Activated naive CD4-positive, alpha-beta T cell treated with anti-CD3 and anti-CD28 coated beads, Interleukin-2, amount 50 U/mL, for 16 hours (primary cell): ENCODE measurements at regions not wholly inside any gene's neighbourhood (a gene's known extent, or its start where the extent isn't known, plus 50 kb on each side); places are given as distances from the start of the nearest gene placed in this dataset.
"Not testable (repeated sequence)": the region's sequence is repeated elsewhere in the genome, so short reads cannot be mapped to it uniquely, and the experiment has no call there.

Experiments
- DNase-seq: peaks from one replicate; pipeline ENCODE4 v3.0.0-alpha.2; 2020

DNA sequence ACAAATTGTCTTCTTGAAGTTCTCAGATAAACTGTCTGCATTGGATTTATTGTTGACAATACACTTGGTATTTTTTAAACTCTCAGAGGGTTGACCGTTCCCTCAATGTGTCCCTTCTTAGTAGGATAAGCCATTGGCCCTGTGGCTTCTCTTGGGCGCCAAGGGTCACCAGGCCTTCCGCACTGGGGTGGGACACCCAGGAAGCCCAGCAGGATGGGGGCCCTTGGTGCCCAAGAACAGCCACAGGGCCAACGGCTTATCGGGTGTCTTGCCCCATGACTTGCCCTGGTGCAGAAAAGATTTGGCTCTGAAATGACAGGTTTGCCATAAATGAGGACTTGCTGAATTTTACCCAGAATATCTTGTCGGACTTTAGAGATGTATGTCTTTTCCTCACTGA is 375.0 kb downstream of the IRX2 start:
- DNase-seq, result no peak

DNA sequence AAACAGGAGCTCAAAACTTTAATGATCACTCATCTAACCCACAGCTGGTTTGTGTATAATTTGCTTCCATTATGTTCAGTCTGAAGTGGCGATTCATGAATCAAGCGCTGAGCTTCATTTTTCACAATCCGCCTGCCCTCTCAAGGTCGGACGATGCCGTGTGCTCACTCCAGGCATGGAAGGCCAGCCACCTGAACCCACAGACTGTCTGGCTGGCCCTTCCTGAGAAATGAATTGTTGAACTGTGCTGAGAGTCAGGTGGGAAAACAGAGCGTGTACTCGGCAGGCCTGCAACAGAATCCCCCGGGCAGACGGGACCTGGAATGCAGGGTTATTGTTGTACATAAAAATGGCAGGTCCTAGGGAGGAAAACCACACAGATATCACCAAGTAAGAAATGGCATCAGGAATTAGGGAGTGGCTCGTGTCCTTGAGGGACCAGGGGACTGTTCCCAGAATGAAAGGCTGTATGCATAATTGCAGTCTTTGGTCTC is 375.7 kb downstream of the IRX2 start:
- no peak for DNase-seq

- no peak for DNase-seq
Measured at GRCh38 chr5:2375291-2375690, 376.2 kb downstream of the IRX2 start.

DNA sequence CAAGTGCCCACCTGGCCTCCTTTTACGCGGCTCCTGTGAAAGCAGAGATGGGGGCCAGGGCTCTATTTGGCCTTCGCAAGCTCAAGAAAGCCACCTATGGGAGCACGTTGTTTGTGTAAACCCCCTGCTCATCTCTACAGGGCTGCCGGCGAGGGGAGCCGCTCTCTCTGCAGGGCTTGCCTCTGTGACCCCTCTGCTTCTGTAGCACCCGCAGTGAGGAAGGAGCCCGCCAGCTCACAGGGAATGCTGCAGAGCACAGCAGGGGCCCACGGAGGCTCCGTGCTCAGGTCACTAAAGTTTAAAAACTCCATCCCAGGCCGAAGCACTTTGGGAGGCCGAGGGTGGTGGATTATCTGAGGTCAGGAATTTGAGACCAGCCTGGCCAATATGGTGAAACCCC is 376.8 kb downstream of the IRX2 start:
- no peak for DNase-seq

GRCh38 chr5:2373631-2374030 is 377.8 kb downstream of the IRX2 start:
- DNase-seq, result no peak

DNA sequence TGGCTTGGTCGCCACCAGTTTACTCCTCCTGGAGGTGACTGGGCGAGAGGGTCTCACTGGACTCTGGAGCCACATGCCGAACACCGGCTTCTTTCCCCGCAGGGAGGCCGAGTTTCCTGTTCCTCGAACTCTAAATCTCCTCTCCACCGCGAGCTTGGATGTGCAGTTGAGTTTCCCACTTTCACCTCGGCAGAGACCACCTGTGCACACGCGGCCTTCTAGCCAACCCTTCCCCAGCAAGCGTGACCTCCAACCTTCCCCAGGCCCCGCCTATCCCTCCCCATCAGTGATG is 380.1 kb downstream of the IRX2 start:
- DNase-seq, result no peak

DNA sequence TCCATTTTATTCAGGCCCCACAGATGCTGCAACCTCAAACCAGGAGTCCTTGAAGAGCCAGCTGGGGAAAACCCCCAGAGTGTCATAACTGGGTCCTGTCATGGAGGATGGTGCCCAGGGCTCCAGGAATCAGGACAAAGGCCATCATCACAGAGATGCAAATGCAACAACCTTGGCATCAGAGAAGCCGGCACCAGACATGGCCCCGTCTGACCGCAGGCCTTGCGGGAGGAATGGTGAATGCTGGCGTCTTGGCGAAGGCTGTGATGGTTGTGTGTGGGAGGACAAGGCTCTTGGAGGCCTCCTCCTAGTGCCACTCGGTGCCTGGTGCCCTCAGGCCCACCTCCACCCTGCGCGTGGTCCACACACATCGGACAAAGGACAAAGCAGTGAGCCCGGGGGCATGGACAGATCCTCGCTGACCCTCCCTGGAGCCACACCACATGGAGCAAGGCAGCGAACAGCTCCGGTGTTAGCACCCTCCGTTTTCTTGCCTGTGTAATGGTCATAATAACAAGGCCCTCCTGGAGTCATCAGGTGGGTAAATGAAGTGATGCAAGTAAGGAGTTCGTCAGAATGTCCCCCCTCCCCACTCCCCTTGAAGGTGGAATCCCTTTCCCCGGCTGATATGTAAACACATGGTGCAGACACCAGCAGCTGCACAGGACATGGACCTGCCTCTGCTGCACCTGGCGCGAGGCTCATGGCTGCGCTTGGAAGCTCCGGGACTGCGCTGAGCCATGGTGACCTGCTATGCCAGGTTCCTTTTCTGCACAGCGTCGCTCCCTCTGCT is 380.7 kb downstream of the IRX2 start:
- DNase-seq, result no peak

- DNase-seq, result no peak
Measured at GRCh38 chr5:2369178-2369577, 382.3 kb downstream of the IRX2 start.

- no peak for DNase-seq
Measured at GRCh38 chr5:2366816-2367215, 384.7 kb downstream of the IRX2 start.

- DNase-seq, result no peak
Measured at GRCh38 chr5:2357309-2357708, 394.2 kb downstream of the IRX2 start.

DNA sequence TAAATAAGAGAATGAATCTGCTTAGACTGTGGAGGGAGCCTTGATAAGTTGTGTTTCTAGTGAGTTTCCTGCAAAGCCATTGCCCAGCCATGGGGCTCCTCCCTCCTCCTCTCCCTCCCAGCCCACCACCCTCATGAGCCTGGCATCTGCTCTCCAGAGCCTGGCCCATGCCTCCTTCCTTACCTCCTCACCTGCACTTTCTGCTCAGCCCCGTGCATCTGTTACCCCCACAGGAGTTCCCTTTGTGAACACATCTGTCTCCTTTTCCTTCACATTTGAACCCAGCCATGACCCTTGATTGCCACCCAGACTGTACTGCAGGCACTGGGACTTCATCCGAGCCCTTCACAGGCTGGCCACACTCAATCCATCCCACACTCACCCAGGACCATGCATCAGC is 395.6 kb downstream of the IRX2 start:
- DNase-seq, result no peak

DNA sequence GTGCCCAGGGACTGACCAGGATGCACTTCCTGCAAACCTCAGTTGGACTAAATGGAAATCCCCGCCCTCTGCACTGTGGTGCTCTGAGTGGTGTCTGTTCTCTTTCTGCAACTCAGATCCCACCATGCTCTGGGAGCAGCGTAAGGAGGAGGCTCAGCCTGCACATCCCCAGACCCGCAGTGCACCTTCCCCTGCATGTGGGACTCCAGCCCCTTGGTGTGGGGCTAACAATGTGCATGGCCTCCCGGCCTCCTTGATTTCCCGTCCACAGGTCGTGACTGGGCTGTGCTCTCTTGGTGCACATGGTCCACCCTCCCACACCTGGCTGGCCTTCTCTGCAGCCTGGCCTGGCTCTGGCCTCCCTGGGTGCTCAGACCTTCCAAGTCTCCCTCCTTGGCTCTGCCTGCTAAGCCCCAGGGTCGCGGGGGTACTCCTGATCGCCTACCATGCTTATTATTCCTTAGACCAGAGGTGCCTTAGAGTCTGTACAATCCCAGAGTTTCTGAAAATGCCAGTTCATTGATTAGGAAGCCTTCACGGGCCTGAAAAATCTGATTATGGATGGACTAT is 397.5 kb downstream of the IRX2 start:
- no peak for DNase-seq

- no peak for DNase-seq
Measured at GRCh38 chr5:2353211-2353610, 398.3 kb downstream of the IRX2 start.

GRCh38 chr5:2352101-2352861 is 399.2 kb downstream of the IRX2 start:
- DNase-seq, result no peak

GRCh38 chr5:2349768-2350167 is 401.7 kb downstream of the IRX2 start:
- not testable (repeated sequence) for DNase-seq

GRCh38 chr5:2338686-2339085 is 412.8 kb downstream of the IRX2 start:
- no peak for DNase-seq

- no peak for DNase-seq
Measured at GRCh38 chr5:2335733-2336515, 415.6 kb downstream of the IRX2 start.

GRCh38 chr5:2335125-2335732 is 416.2 kb downstream of the IRX2 start:
- no peak for DNase-seq

DNA sequence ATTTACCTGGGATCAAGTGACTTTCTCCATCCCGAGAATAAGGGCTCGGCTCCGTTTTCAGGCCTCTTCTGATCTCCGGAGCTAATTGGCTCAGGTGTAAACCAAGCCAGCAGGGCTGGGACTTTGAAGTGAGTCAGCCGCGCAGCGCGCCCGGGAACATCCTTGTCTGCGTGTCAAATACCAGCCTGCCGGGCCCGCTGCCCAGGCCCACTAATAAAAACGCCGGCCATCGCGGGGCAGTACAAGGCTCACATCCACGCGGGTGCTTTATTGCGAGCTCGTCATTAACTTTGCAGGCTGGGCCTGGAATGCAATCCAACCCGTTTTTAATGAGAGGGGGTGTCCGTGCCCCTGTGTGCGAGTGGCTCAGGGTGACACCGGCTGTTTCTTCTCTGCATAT is 416.8 kb downstream of the IRX2 start:
- DNase-seq, result no peak

DNA sequence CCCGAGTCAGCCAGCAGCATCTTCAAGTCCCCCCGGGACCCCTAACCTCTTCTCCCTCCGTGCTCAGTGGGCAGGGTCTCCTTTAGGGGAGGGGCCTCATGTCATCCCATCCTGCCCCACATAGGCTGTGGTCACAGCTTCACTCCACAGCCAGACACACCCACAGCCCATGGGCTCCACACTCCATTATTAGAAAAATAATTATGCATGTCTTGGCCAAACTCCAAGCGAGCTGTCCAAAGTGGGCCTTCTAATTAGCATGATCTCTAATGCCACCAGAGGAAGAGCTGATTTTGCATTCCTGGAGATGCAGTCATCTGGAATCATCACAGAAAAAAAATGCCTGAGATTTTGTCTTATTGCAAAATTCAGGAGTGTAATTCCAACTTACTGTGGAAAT is 418.2 kb downstream of the IRX2 start:
- DNase-seq, result no peak

DNA sequence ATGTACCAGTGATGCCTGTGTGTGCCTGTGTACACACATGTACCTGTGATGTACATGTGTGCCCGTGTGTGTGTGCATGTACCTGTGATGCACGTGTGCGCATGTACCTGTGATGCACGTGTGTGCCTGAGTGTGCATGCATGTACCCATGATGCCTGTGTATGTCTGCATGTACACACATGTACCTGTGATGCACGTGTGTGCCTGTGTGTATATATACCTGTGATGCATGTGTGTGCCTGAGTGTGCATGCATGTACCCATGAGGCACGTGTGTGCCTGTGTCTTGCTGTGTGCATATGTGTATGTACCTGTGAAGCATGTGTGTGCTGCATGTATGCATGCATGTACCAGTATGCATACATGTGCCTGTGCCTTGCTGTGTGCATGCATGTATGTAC is 419.0 kb downstream of the IRX2 start:
- DNase-seq, result no peak

- DNase-seq, result no peak
Measured at GRCh38 chr5:2330325-2331130, 420.9 kb downstream of the IRX2 start.
